OCI-LY1 (cell line): ENCODE measurements at regions not wholly inside any gene's neighbourhood (a gene's known extent, or its start where the extent isn't known, plus 50 kb on each side); places are given as distances from the start of the nearest gene placed in this dataset.

Experiments
- CTCF ChIP-seq: fragments of 200-600 bp; sonication (generic), shearing (Covaris generic); IDR thresholded peaks from 2 replicates; pipeline ENCODE4 v1.5.1; 2017; ENCODE audit warnings: mild to moderate bottlenecking, antibody characterized with exemption, low read length, moderate library complexity, mixed read lengths
- EZH2 ChIP-seq: fragments of 200-600 bp; sonication (generic), shearing (Covaris generic); IDR thresholded peaks from 2 replicates; pipeline ENCODE4 v1.8.0; 2017; ENCODE audit warnings: borderline replicate concordance, mixed run types, mild to moderate bottlenecking, antibody characterized with exemption, low read length, moderate library complexity, mixed read lengths

- TF ChIP-seq CTCF (no peak), EZH2 (no peak)
Measured at GRCh38 chr6:8908638-8909037, 473.3 kb upstream of the SLC35B3 start.
